Liver (tissue), 8 donors: ENCODE measurements at regions not wholly inside any gene's neighbourhood (a gene's known extent, or its start where the extent isn't known, plus 50 kb on each side); places are given as distances from the start of the nearest gene placed in this dataset.

Experiments
- DNase-seq: peaks from one replicate; pipeline ENCODE4 v3.0.0-alpha.2; 2017; ENCODE audit warnings: low spot score
- H3K27ac ChIP-seq, 2 donors: one replicate each; pipeline ENCODE4 v1.7.0; 2013; ENCODE audit warnings: inconsistent platforms in 2 of 2, low read length in 2 of 2, control low read depth in 1 of 2, low read depth in 1 of 2, mild to moderate bottlenecking in 1 of 2
- H3K27me3 ChIP-seq, 4 donors: one replicate each; pipeline versions ENCODE4 v1.6.1 to v1.7.0; 2013; ENCODE audit warnings: low read length in 3 of 4, inconsistent platforms in 1 of 4, mild to moderate bottlenecking in 1 of 4, moderate library complexity in 1 of 4; ENCODE audit not compliant: control insufficient read depth in 4 of 4, insufficient read depth in 4 of 4
- H3K36me3 ChIP-seq, 4 donors: one replicate each; pipeline versions ENCODE4 v1.6.1 to v1.7.0; 2013; ENCODE audit warnings: low read length in 3 of 4, mild to moderate bottlenecking in 3 of 4, low read depth in 1 of 4, moderate library complexity in 1 of 4; ENCODE audit not compliant: control insufficient read depth in 4 of 4, insufficient read depth in 3 of 4
- H3K4me1 ChIP-seq, 4 donors: one replicate each; pipeline versions ENCODE4 v1.6.1 to v1.7.0; 2013; ENCODE audit warnings: low read length in 3 of 4, mild to moderate bottlenecking in 3 of 4, moderate library complexity in 1 of 4; ENCODE audit not compliant: control insufficient read depth in 4 of 4, insufficient read depth in 4 of 4
- H3K4me3 ChIP-seq, 3 donors: one replicate each; pipeline versions ENCODE4 v1.6.1 to v1.7.0; 2013; ENCODE audit warnings: low read length in 3 of 3, control low read depth in 1 of 3, low read depth in 1 of 3, mild to moderate bottlenecking in 1 of 3
- H3K9ac ChIP-seq, 2 donors: one replicate each; pipeline ENCODE4 v1.7.0; 2013; ENCODE audit warnings: low read length in 2 of 2, mild to moderate bottlenecking in 2 of 2, moderate library complexity in 2 of 2, control low read depth in 1 of 2, low read depth in 1 of 2
- H3K9me3 ChIP-seq, 4 donors: one replicate each; pipeline versions ENCODE4 v1.6.1 to v1.7.0; 2013; ENCODE audit warnings: low read length in 3 of 4; ENCODE audit not compliant: control insufficient read depth in 4 of 4
- CTCF ChIP-seq: fragments of 150-350 bp; IDR thresholded peaks from 2 replicates; pipeline ENCODE4 v1.5.1; 2017; ENCODE audit warnings: improper control_type of control experiment, low read depth, low read length; ENCODE audit not compliant: missing input control
- EGR1 ChIP-seq, 2 donors: IDR thresholded peaks; 2 replicates each; pipeline ENCODE4 v1.6.1; 2016 to 2018; ENCODE audit warnings: antibody characterized with exemption in 2 of 2, low read depth in 2 of 2
- FOXA1 ChIP-seq: IDR thresholded peaks from 2 replicates; pipeline ENCODE4 v1.6.1; 2016; ENCODE audit warnings: antibody characterized with exemption
- FOXA2 ChIP-seq: IDR thresholded peaks from 2 replicates; pipeline ENCODE4 v1.6.1; 2016; ENCODE audit warnings: antibody characterized with exemption
- HNF4A ChIP-seq, 2 donors: conservative IDR thresholded peaks; 2 replicates each; pipeline ENCODE4 v1.6.1; 2016; ENCODE audit warnings: antibody characterized with exemption in 2 of 2, mild to moderate bottlenecking in 2 of 2
- HNF4G ChIP-seq: IDR thresholded peaks from 2 replicates; pipeline ENCODE4 v1.6.1; 2016; ENCODE audit warnings: antibody characterized with exemption
- JUND ChIP-seq, 2 donors: IDR thresholded peaks; 2 replicates each; pipeline ENCODE4 v1.6.1; 2016; ENCODE audit warnings: antibody characterized with exemption in 2 of 2
- MAX ChIP-seq: IDR thresholded peaks from 2 replicates; pipeline ENCODE4 v1.6.1; 2016; ENCODE audit warnings: antibody characterized with exemption
- NR2F2 ChIP-seq: IDR thresholded peaks from 2 replicates; pipeline ENCODE4 v1.6.1; 2016; ENCODE audit warnings: antibody characterized with exemption
- RAD21 ChIP-seq, 2 donors: IDR thresholded peaks; 2 replicates each; pipeline ENCODE4 v1.6.1; 2016; ENCODE audit warnings: antibody characterized with exemption in 2 of 2, mild to moderate bottlenecking in 2 of 2
- RXRA ChIP-seq, 2 donors: IDR thresholded peaks; 2 replicates each; pipeline ENCODE4 v1.6.1; 2017 to 2018; ENCODE audit warnings: antibody characterized with exemption in 2 of 2, mild to moderate bottlenecking in 1 of 2
- SP1 ChIP-seq: IDR thresholded peaks from 2 replicates; pipeline ENCODE4 v1.6.1; 2018; ENCODE audit warnings: antibody characterized with exemption, mild to moderate bottlenecking
- TAF1 ChIP-seq: conservative IDR thresholded peaks from 2 replicates; pipeline ENCODE4 v1.6.1; 2016; ENCODE audit warnings: antibody characterized with exemption, mild to moderate bottlenecking
- YY1 ChIP-seq: IDR thresholded peaks from 2 replicates; pipeline ENCODE4 v1.6.1; 2016; ENCODE audit warnings: antibody characterized with exemption, mild to moderate bottlenecking
- WGBS: extraction: QIAGEN DNeasy Blood & Tissue Kit; methylation state at CpG from one replicate; pipeline ENCODE4 v1.1.7; 2013; 5-methylcytosine and 5-hydroxymethylcytosine counted together
- TF ChIP-seq, protein P1 (sequence below): IDR thresholded peaks from 2 replicates; pipeline ENCODE4 v1.6.1; 2016; ENCODE audit warnings: antibody characterized with exemption, mild to moderate bottlenecking
- TF ChIP-seq, protein P2 (sequence below): IDR thresholded peaks from 2 replicates; pipeline ENCODE4 v1.6.1; 2016; ENCODE audit warnings: antibody characterized with exemption
- TF ChIP-seq, protein P3 (sequence below): IDR thresholded peaks from 2 replicates; pipeline ENCODE4 v1.6.1; 2016; ENCODE audit warnings: antibody characterized with exemption
- donor health status: healthy.
- donor health status: healthy.
- donor health status: healthy.
- donor health status: healthy.
- donor health status: healthy.

DNA sequence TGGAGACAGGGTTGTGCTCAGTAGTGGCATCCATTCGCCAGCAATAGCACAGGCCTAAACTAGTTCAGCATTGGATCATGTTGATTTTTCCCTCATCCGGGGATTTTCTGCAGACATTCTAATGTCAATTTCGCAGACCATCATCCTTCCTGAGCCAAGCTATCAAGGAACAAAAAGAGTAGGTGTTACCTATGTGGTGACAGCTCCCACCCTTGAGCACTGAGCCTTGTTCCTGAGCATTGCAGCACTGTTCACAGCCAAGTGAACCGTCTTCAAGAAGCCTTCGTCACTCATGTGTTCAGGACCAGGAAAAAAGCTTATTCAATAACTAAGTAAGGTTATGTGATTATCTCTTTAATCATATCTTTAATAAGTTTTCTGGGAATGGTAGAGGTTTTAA is 576.2 kb downstream of the UQCRFS1 start:
- Histone ChIP-seq H3K36me3 (no peaks in the 10 kb centered on the region), H3K27ac (no peak overlapping the region), H3K27me3 (no peaks in the 10 kb centered on the region), H3K4me1 (no peaks in the 10 kb centered on the region), H3K9ac (no peak overlapping the region), H3K9me3 (no peaks in the 10 kb centered on the region), H3K4me3 (no peak overlapping the region)
- no peak for DNase-seq
- TF ChIP-seq, protein P1, sequence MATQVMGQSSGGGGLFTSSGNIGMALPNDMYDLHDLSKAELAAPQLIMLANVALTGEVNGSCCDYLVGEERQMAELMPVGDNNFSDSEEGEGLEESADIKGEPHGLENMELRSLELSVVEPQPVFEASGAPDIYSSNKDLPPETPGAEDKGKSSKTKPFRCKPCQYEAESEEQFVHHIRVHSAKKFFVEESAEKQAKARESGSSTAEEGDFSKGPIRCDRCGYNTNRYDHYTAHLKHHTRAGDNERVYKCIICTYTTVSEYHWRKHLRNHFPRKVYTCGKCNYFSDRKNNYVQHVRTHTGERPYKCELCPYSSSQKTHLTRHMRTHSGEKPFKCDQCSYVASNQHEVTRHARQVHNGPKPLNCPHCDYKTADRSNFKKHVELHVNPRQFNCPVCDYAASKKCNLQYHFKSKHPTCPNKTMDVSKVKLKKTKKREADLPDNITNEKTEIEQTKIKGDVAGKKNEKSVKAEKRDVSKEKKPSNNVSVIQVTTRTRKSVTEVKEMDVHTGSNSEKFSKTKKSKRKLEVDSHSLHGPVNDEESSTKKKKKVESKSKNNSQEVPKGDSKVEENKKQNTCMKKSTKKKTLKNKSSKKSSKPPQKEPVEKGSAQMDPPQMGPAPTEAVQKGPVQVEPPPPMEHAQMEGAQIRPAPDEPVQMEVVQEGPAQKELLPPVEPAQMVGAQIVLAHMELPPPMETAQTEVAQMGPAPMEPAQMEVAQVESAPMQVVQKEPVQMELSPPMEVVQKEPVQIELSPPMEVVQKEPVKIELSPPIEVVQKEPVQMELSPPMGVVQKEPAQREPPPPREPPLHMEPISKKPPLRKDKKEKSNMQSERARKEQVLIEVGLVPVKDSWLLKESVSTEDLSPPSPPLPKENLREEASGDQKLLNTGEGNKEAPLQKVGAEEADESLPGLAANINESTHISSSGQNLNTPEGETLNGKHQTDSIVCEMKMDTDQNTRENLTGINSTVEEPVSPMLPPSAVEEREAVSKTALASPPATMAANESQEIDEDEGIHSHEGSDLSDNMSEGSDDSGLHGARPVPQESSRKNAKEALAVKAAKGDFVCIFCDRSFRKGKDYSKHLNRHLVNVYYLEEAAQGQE = no peak
- no peak for TF ChIP-seq FOXA2
- TF ChIP-seq, protein P2, sequence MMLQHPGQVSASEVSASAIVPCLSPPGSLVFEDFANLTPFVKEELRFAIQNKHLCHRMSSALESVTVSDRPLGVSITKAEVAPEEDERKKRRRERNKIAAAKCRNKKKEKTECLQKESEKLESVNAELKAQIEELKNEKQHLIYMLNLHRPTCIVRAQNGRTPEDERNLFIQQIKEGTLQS = no peak
- TF ChIP-seq HNF4A (conservative IDR thresholded peaks at IDR 0.05) = no peak
- TF ChIP-seq HNF4G = no peak
- TF ChIP-seq MAX = no peak
- no peak for TF ChIP-seq SP1
- TF ChIP-seq NR2F2 = no peak
- TF ChIP-seq EGR1 (IDR thresholded peaks at IDR 0.05; ENCODE audit: low read depth in 2 of 2) = no peak
- TF ChIP-seq RAD21 (IDR thresholded peaks at IDR 0.05) = no peak
- TF ChIP-seq, protein P3, sequence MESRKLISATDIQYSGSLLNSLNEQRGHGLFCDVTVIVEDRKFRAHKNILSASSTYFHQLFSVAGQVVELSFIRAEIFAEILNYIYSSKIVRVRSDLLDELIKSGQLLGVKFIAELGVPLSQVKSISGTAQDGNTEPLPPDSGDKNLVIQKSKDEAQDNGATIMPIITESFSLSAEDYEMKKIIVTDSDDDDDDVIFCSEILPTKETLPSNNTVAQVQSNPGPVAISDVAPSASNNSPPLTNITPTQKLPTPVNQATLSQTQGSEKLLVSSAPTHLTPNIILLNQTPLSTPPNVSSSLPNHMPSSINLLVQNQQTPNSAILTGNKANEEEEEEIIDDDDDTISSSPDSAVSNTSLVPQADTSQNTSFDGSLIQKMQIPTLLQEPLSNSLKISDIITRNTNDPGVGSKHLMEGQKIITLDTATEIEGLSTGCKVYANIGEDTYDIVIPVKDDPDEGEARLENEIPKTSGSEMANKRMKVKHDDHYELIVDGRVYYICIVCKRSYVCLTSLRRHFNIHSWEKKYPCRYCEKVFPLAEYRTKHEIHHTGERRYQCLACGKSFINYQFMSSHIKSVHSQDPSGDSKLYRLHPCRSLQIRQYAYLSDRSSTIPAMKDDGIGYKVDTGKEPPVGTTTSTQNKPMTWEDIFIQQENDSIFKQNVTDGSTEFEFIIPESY = no peak
- no peak for TF ChIP-seq RXRA (IDR thresholded peaks at IDR 0.05)
- WGBS = 78% methylated on average over 5 of the region's 5 CpGs

- no peak for DNase-seq
- WGBS = 81% methylated on average over 5 of the region's 5 CpGs
- no peaks in the 10 kb centered on the region for H3K4me1 ChIP-seq
Observed at GRCh38 chr19:28636016-28636629, 576.8 kb downstream of the UQCRFS1 start.

More at GRCh38 chr19:28636016-28636629, 576.8 kb downstream of the UQCRFS1 start:
- Histone ChIP-seq H3K36me3 (no peaks in the 10 kb centered on the region), H3K27me3 (no peaks in the 10 kb centered on the region), H3K9me3 (no peaks in the 10 kb centered on the region), H3K4me3 (no peak overlapping the region), H3K27ac (no peak overlapping the region), H3K9ac (no peak overlapping the region)
- TF ChIP-seq HNF4G (no peak), FOXA2 (no peak), TAF1 (no peak), YY1 (no peak), FOXA1 (no peak), SP1 (no peak), CTCF (no peak), JUND (IDR thresholded peaks at IDR 0.05) (no peak), MAX (no peak)
- TF ChIP-seq, protein P2 = no peak
- TF ChIP-seq, protein P1 = no peak
- TF ChIP-seq, protein P3 = no peak
